Dermis blood vessel endothelial cell (primary cell): ENCODE measurements at regions not wholly inside any gene's neighbourhood (a gene's known extent, or its start where the extent isn't known, plus 50 kb on each side); places are given as distances from the start of the nearest gene placed in this dataset.
"Not testable (repeated sequence)": the region's sequence is repeated elsewhere in the genome, so short reads cannot be mapped to it uniquely, and the experiment has no call there.

ENCODE experiments used
- DNase-seq: peaks from one replicate; pipeline ENCODE4 v3.0.0; 2010

DNA sequence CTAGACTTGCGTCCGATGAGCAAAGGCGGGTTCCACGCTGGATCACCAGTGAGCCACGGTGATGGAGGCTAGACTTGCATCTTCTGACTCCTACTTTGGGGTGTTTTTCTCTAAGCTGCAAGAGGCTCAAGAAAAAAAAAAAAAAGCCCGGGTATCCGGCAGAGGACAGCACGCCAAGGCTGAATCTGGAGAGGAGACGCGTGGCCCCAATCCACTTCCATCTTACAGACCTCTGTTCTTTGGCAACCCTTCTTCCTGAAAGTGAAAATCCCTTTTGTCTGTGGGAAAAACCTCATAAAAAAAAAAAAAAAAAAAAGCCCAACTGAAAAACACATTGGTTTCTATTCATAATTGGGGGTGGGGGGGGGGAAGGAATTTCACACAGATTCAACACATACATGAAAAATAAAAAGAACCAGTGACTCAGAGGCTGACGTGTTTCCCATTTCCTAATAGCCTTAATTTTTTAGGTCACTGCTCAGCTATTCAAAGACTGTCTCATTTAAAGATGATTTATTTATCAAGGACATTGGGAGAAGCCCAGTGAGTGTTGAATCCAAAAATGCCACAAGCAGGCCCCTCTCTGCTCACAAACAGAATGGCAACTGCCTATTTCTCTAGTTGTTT lies 258.3 kb downstream of the FOXL1 start:
- DNase-seq: peak; percentile 95

DNA sequence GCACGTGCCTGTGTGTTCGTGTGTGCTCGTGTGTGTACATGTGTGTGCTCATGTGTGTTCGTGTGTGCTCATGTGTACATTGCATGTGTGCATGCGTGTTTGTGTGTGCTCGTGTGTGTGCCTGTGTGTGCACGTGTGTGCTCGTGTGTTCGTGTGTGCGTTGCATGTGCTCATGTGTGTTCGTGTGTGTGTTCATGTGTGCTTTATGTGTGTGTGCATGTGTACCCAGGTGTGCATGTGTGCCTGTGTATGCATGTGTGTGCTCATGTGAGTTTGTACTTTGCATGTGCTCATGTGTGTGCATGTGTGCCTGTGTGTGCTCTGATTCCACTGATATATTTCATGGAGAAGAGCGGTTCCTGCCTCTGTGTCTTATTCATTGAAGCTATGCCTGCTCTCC lies 265.5 kb downstream of the FOXL1 start:
- DNase-seq: no peak

DNA sequence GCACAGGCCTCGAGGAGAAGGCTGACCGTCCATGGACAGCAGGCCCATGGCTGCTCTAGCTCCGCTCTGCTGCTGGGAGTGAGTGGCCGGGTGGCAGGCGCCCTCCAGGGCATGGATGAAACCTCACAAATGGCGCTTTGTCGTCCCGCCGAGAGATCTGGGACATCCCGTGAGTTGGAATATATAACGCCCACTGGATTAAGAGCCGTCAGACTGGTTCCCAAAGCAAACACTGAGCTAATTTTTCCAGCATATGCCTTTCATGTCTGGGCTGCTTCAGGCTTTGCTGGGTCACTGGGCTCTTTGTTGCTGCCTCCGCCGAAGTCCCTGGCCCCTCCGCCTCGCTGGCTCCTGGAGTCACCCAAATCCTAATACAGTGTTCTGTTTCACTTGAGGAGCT lies 266.3 kb downstream of the FOXL1 start:
- DNase-seq: no peak

DNA sequence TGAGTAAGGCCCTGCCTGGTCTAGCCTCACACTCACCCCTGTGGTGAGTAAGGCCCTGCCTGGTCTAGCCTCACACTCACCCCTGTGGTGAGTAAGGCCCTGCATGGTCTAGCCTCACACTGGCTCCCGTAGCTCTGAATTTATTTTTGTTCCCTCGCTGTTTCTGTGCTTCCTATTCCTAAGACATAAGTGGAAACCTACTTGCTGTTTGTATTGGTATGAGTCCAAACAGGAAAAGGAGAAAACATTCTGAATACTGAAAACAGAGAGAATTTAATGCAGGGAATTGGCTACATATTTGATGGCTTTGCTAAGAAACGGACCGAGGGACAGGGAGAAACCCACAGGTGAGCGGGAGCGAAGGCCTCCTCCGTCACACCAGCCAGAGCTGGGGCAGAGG lies 267.8 kb downstream of the FOXL1 start:
- DNase-seq: peak; percentile 45

DNA sequence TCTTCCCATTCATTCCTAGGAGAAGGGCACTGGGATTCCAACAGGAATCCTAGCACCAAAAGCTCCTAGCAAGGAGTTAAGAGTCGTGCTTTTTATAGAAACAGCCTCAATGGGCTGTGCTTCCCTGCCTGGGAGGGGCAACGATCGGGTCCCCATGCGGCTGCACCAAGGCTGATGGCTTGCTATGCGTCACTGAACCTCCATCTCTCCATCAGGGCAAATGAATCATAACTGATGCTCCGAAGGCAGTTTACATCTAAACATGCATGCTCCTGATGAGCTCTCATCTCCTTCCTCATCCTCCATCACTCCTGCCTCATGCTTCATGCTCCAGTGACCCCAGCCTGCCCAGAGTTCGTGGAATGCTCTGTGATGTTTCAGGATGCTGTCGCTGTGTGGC lies 270.5 kb downstream of the FOXL1 start:
- no peak for DNase-seq

DNA sequence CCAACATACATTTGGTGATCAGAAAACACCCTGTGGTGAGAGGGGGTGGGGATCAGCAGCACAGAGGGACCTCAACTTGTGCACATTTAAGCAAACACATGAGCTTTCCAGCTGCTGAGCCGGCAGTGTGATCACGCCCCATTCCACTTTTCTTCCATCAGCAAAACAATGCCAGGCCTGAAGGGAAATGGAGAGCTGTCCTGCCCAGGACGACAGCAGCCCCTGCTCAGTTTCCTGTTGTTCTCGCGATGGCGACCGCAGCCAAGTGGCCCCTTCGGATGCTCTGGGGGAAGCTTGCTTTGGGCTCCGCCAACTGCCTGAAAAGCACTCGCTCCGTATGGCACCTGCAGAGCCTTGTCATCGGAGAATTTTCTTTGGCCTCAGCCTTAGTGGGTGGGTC lies 272.3 kb downstream of the FOXL1 start:
- peak; percentile 46 for DNase-seq

DNA sequence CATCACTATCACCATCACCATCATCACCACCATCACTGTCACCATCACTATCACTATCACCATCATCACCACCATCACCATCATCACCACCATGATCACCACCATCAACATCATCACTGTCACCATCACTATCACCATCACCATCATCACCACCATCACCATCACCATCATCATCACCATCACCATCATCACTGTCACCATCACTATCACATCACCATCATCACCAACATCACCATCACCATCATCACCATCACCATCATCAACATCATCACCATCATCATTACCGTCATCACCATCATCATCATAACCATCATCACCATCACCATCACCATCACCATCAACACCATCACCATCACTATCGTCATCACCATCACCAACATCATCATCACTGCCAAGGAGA lies 273.8 kb downstream of the FOXL1 start:
- DNase-seq: no peak

DNA sequence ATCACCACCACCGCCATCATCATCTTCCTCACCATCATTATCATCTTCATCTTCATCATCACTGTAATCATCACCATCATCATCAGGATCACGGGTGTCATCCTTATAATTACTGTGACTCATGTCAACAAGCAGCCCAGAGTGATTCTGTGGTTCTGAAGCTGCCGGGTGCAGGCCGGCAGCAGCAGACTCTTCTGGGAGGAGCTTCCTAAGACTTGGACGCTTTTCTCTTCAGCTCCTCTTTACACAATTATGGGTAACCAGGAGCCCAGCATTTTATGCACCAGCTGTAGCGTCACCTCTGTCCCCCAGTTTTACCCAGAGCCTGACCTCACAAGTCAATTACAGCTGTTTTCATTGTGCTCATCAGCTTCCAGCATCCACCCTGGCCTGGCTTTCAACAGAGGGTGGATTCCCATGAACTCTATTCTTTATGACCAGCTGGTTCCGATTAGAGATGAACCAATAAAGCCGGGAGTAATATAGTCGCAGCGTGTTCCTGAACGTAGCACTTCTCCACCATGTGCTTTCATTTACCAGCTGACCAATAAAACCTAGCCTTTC lies 275.8 kb downstream of the FOXL1 start:
- peak; percentile 84 for DNase-seq

DNA sequence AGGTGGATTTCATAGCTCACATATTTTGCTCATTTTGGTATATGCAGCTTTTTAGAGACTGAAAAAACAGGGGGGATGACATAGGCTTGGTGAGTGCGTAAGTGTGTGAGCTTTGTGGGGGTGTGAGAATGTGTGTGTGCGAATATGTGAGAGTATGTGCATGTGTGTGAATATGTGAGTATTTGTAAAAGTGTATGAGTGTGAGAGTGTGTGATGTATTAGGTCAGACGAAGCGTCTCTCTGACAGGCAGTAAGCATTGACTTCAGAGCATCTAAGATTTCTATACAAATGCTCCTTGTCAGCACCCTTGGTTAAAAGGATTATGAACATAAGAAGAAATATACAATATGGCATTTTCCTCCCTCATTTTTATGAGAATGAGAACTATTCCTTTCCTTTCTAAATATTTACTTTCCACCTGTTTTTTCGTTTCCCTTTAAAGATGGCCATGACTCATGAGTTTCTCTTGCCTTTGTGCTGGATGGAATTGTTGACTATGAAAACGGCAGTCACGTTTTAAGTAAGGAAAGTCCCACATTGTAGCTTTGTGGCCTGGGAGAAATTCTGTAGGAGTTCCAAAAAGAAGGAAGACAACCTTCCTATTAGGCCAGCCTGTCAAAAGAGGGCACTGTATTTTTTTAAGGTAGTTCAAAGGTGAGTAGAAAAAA lies 276.4 kb downstream of the FOXL1 start:
- peak; percentile 79 for DNase-seq

DNA sequence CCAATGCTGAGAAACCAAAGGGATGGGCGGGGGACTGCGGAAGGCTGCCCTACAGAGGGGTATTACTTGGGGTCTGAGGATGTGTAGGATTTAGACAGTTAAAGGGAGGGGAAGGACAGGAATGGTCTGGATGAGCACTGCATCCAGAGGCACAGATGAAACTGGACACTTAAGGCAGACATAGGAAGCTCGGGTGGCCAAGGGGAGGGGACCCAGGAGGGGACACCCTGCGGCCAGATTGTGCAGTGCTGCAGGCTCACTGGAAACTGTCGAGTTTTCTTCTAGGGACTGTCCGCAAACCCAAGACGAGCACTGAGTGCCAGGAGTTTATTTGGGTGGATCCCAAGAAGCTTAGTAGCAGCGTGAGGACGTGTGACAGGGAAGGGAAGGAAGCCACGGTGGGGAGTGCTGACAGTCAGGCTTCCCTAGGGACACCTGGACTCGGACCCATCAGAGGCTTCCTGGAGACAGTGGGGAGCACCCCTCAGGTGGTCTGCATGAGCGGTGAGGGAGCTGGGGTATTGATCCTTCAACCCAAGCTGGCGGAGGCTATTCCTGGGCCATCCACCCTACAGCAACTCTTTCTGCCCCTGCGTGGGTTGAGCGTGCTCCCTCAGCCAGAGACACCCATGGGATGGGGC lies 278.7 kb downstream of the FOXL1 start:
- no peak for DNase-seq

DNA sequence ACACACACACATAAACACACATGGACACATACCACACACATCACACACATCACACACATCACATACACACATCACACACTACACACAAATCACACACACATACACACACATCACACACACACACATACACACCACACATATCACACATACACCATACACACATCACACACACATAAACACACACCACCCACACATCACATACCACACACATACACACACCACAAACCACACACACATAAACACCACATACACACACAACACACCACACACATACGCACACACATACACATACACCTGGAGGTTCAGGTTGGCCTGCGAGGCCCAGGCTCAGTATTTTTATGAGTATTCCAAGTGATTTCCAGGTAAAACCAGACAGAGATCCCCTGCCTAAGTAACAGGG lies 279.5 kb downstream of the FOXL1 start:
- no peak for DNase-seq

DNA sequence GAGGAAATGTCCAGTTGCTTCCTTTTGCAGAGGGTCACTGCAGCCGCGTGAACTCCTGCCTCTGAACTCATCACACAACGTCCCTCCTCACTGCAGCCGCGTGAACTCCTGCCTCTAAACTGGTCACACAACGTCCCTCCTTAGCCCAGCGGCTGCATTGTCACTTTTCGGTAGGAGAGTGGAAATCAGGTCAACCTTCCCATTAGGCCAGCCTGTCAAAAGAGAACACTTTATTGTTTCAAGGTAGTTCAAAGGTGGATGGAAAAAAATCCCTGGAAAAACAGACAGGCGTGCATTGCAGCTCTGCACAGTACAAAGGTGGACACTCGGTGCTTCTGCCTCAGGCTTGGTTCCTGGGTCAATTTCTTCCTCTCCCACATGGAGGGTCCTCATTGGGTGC lies 280.2 kb downstream of the FOXL1 start:
- peak; percentile 38 for DNase-seq

DNA sequence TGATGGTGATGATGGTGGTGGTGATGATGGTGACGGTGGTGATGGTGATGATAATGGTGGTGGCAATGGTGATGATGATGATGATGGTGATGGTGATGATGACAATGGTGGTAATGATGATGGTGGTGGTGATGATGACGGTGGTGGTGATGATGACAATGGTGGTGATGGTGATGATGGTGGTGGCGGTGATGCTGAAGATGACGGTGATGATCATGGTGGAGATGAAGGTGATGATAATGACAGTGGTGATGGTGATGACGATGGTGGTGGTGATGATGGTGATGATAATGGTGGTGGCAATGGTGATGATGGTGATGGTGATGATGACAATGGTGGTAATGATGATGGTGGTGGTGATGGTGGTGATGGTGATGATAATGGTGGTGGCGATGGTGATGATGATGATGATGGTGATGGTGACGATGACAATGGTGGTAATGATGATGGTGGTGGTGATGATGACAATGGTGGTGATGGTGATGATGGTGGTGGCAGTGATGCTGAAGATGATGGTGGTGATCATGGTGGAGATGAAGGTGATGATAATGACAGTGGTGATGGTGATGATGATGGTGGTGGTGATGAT lies 283.0 kb downstream of the FOXL1 start:
- not testable (repeated sequence) for DNase-seq

DNA sequence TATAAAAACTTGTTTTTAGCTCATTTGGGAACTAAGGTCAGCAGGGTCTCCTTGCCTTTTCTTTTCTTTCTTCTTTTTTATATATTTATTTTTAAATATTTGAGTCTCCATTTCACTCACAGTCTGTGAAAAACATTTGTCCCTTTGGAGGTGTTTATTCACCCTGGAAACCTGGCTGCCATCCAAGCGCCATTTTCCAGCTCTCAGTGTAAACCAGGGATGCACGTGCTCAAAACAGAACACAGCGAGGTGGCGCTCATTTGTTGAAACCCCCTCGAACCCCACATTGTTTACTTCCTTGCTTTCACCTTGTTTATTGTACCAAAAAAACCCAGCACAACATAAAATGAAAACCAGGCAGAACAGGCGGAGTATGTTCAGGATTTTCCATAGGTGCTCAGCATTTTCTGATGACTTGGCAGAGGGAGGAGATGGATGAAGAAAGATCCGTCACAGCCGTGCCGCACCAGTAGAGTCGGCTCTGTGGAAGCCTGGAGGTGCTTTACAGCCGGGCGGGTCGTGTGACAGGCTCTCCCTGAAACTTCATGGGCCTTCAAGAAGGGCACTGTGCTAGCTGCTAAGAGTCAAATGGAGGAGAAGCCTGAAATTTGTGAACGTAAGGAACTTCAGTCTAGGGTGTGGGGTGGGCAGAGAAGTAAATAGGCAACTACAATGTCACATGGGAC lies 284.4 kb downstream of the FOXL1 start:
- peak; percentile 89 for DNase-seq

DNA sequence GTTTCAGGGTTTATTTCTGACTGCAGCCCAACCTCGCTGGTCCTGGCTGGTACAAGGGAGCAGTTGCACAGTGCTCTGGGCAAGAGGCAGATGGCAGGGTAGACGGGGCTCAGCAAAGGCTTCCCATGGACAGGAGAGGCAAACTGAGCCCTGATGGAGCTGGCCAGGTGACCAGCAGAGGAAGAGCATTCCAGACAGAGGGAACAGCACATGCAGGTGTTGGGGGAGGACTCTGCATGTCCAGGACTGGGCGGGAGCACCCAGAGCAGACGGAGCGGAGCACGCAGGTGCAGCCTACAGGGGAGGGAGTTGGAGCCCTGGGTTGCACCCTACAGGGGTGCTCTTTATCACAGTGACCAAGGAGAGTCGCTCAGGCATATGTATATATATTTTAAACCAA lies 285.3 kb downstream of the FOXL1 start:
- DNase-seq: no peak

DNA sequence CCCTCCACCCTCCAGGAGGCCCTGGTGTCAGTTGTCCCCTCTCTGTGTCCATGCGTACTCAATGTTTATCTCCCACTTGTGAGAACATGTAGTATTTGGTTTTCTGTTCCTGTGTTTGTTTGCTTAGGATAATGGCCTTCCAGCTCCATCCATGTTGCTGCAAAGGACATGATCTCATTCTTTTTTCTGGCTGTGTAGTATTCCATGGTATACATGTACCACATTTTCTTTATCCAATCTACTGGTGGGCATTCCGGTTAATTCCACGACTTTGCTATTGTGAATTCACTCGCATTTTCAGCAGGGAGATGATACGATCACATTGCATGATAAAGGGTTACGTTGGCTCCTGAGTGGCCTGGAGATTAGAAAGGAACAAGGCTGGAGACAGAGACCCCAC lies 286.2 kb downstream of the FOXL1 start:
- no peak for DNase-seq

DNA sequence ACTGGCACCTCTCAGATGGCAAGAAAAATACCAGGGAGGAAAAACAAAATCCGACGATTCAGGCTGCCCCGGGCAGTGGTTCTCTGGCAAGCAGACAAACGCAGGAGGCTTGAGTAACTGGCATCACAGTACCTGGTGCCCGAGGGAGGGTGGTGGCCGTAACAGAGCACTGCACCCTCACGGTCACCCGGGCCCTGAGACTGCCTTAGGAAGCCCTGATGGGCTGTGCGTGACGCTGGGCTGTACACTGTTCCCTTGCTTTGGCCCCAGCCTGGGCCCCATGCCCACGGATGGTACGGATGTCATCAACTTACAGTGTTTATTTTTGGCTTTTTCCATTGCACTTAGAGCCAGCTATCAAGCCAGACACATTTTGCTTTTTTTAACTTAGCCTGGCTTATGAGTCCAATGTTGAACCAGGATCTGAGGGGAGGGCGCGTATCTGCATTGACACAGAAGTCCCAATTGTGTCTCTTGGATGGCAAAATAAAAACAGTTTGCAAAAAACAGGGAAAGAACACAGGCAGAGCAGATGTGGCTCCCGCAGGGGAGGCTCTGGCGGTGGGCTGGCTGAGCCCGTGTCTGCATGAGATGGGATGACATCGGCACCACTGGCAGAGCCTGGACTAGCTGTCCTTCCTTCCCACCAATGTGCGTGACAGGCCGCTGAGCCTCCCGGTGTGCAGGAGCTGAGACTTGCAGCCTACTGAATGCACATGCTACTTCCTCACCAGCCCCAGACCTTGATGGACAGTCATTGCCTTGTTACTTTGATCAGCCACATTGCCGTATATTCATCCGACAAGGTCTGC lies 287.7 kb downstream of the FOXL1 start:
- DNase-seq: peak; percentile 30

DNA sequence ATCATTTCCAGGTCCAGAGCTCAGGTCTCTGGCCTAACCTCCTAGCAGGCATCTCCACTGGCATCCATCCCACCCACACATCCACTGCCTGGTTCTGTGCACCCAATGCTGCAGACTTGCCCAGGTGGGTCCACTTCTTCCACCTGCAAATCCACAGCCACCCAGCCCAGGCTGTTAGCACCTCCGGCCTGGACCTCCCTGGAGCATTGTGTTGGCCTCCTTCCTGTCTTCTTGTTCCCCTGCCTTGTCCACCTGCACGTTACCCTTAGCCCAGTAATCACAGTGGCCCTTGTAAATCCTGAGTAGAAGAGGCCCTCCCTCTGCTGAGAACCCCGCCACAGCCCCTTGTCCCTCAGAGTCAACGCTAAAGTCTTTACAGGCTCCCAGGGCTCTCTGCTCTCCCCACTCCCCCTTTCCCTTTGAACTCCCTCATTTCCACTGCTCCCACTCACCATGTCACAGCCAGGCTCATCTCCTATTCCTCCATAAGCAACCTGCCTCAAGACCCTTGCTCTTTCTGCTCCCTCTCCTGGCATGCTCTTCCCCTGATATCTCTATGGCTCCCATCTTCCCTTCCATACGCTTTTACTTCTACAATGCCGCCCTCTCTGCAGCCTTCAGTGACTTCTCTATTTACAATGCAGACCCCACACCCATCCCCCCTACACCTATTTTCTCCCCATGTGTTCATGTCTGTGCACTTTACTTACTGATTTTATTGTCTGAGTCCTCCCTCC lies 288.8 kb downstream of the FOXL1 start:
- no peak for DNase-seq

DNA sequence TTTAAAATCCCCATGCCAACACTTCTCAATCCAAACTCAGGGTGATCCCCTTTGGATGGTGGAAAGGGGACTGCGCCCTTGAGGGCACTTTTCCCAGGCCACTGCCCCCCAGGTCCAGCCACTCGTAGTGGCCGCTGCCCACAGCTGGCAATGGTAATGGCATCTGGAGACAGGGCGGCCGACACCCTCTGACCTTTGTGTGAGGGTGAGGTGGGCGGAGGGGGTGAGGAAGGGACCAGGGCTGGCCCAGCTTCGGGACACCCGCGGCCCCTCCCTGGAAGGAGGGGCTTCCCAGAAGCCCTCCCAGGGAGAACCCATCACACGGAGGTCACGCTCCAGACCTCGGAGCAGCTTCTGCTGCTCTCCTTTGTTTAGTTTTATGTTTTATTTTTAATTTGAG lies 289.7 kb downstream of the FOXL1 start:
- no peak for DNase-seq

DNA sequence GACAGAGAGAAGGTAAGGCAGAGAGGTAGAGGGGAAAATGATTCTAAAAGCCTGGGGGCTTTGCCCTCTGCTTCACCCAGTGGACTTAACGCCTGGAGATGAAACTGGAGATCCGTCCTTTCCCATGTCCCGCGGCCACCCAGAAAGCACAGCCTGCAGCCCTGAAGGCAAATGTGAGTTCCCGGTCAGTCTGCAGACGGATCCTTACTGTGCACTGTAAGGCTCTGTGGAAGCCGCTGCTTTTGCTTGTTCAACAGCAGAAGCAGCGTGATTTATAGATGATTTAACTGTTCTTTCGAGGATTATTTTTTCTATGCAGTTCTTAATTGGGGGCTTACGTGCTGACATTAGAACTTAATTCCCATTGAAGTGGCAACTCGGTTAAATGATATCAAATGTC lies 290.4 kb downstream of the FOXL1 start:
- DNase-seq: no peak

DNA sequence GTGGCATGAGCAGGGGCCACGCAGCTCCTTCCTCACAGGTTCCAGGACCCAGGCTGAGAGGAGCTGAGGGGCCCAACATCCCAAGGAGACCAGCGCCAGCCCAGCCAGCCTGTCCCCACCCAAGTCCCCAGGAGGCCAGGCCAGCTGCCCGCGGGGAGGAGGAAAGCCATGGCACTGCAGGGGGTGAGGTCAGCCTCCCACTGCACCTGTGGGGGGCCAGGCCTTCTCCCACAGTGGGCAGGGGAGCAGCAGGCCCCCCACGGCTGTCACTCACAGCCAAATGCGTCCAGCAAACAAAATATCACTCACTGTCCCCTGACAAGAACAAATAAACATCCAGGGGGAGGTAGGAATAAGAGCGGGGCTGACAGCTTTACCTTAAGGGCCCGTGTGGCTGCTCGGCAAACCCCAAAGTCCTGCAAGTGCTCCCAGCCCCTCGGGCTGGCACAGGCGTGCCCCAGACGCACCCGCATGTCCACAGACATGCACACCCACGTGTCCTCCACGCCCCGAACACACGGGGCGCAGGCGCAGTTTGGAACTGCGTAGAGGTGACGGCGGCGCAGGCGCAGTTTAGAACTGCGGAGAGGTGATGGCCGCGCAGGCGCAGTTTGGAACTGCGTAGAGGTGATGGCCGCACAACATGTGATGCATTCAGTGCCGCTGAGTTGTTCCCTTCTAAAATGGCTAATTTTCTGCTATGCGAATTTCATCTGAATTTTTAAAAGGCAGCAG lies 291.1 kb downstream of the FOXL1 start:
- no peak for DNase-seq
